GM12864 (cell line): ENCODE measurements at regions not wholly inside any gene's neighbourhood (a gene's known extent, or its start where the extent isn't known, plus 50 kb on each side); places are given as distances from the start of the nearest gene placed in this dataset.

Experiments
- DNase-seq: peaks from one replicate; pipeline ENCODE4 v3.0.0-alpha.2; 2011; ENCODE audit warnings: low read depth
- H3K4me3 ChIP-seq: 2 replicates; pipeline ENCODE4 v1.5.1; 2011; ENCODE audit warnings: mild to moderate bottlenecking, low read depth, low read length, control low read depth
- CTCF ChIP-seq: IDR thresholded peaks from 2 replicates; pipeline ENCODE4 v1.5.1; 2011; ENCODE audit warnings: low read depth, mild to moderate bottlenecking, moderate library complexity, low read length, control low read depth, inconsistent platforms; ENCODE audit errors: missing control alignments

- TF ChIP-seq CTCF: no peak
- DNase-seq: no peak
- H3K4me3 ChIP-seq: no peak overlapping the region
These were observed 1496.1 kb downstream of the OTOL1 start for GRCh38 chr3:162992741-162993140.

- TF ChIP-seq CTCF: no peak
- no peak overlapping the region for H3K4me3 ChIP-seq
- DNase-seq: no peak
These were observed 1497.6 kb downstream of the OTOL1 start for GRCh38 chr3:162994165-162994564.

- no peak for DNase-seq
- TF ChIP-seq CTCF: no peak
These were observed 1499.8 kb downstream of the OTOL1 start for GRCh38 chr3:162996368-162996767.

GRCh38 chr3:162998205-162998604 is 1501.6 kb downstream of the OTOL1 start:
- no peak for DNase-seq
- TF ChIP-seq CTCF: no peak
- no peak overlapping the region for H3K4me3 ChIP-seq

More at GRCh38 chr3:162996368-162996767, 1499.8 kb downstream of the OTOL1 start:
- H3K4me3 ChIP-seq: no peak overlapping the region

GRCh38 chr3:163011596-163011995 is 1515.0 kb downstream of the OTOL1 start:
- no peak for TF ChIP-seq CTCF
- no peak for DNase-seq
- no peak overlapping the region for H3K4me3 ChIP-seq

GRCh38 chr3:163016251-163016650 is 1519.6 kb downstream of the OTOL1 start:
- DNase-seq: no peak
- no peak for TF ChIP-seq CTCF
- H3K4me3 ChIP-seq: no peak overlapping the region

GRCh38 chr3:163018067-163018466 is 1521.5 kb downstream of the OTOL1 start:
- no peak for DNase-seq
- no peak overlapping the region for H3K4me3 ChIP-seq
- no peak for TF ChIP-seq CTCF
